ENCODE measurements at regions not wholly inside any gene's neighbourhood (a gene's known extent, or its start where the extent isn't known, plus 50 kb on each side); places are given as distances from the start of the nearest gene placed in this dataset.
"Not testable (repeated sequence)": the region's sequence is repeated elsewhere in the genome, so short reads cannot be mapped to it uniquely, and the experiment has no call there.

DNA sequence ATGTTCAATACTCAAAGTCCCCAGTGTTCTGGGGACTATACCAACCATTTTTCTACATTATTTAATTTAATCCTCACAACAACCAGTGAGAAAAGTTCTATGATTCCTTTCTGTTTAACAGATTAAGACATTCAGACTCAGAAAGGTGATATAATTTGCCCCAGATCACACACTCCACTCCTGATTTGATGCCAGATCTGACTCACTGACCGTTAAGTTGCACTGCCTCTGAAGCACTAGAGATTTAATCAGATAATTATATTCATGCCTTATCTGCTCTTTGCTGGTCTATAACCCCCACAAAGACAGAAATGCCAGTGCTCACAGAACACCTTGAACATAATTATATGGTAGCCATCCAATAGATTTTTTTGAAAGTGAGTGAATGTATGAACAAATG lies 501.0 kb downstream of the IGSF11 start:
- no peaks in the 10 kb centered on the region for H3K4me1 ChIP-seq (ENCODE audit: control insufficient read depth, insufficient read depth, low read length)
- no peak overlapping the region for H3K9ac ChIP-seq (ENCODE audit: low read length in 2 of 2)
- no peaks in the 10 kb centered on the region for H3K36me3 ChIP-seq (ENCODE audit: control insufficient read depth in 2 of 2, insufficient read depth in 2 of 2, low read length in 2 of 2)
- no peak overlapping the region for H3K4me3 ChIP-seq (ENCODE audit: low read length in 2 of 2)
- no peaks in the 10 kb centered on the region for H3K27me3 ChIP-seq (ENCODE audit: control insufficient read depth in 1 of 2, insufficient read depth in 2 of 2, low read length in 2 of 2)
- no peak overlapping the region for H3K27ac ChIP-seq (ENCODE audit: low read length)
- no peaks in the 10 kb centered on the region for H3K9me3 ChIP-seq (ENCODE audit: control insufficient read depth in 2 of 2, low read length in 2 of 2)

DNA sequence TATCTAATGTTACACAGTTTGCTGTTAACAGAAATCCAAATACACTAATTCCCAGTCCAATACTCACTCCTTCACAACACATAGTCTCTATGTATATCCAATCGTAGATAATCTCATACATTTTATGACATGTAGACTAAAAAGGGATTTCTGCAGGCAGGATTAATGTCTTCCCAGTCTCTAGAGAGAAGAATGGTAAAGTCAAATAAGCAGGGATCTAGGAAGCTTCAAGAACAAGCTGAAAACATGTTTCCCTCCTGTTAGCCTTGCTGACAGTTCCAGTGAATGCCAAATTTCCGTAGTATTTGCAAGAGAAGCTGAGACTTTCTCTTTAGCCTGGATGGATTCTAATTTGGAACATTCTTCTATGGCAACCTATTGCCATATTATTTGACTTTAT lies 500.1 kb downstream of the IGSF11 start:
- H3K4me3 ChIP-seq (ENCODE audit: low read length in 2 of 2): no peak overlapping the region

DNA sequence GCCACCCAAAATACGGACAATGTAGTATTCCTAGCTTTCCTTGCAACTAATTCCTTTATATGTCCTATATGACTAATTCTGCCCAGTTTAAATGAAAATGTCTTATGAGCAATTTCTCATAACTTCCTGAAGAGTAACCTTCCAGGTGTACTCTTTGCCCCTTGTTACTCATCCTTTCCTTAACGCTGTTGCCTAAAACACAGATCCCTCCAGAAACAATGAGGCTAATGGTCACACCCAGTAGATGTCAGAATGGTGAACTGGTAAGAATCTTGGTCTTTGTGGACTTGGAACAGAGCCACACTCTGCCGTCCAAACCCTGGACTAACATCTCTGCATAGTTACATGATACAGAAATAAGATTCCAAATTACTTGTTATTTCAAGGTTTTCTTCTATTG lies 497.9 kb downstream of the IGSF11 start:
- H3K27ac ChIP-seq (ENCODE audit: low read length): no peak overlapping the region
- no peaks in the 10 kb centered on the region for H3K27me3 ChIP-seq (ENCODE audit: control insufficient read depth in 1 of 2, insufficient read depth in 2 of 2, low read length in 2 of 2)
- H3K9ac ChIP-seq (ENCODE audit: low read length in 2 of 2): no peak overlapping the region
- H3K4me3 ChIP-seq (ENCODE audit: low read length in 2 of 2): no peak overlapping the region
- H3K36me3 ChIP-seq (ENCODE audit: control insufficient read depth in 2 of 2, insufficient read depth in 2 of 2, low read length in 2 of 2): no peaks in the 10 kb centered on the region
- H3K4me1 ChIP-seq (ENCODE audit: control insufficient read depth, insufficient read depth, low read length): no peaks in the 10 kb centered on the region
- H3K9me3 ChIP-seq (ENCODE audit: control insufficient read depth in 2 of 2, low read length in 2 of 2): no peaks in the 10 kb centered on the region

More for the DNA sequence above, 500.1 kb downstream of the IGSF11 start:
- H3K27ac ChIP-seq (ENCODE audit: low read length): no peak overlapping the region
- H3K36me3 ChIP-seq (ENCODE audit: control insufficient read depth in 2 of 2, insufficient read depth in 2 of 2, low read length in 2 of 2): no peaks in the 10 kb centered on the region
- H3K9me3 ChIP-seq (ENCODE audit: control insufficient read depth in 2 of 2, low read length in 2 of 2): no peaks in the 10 kb centered on the region
- no peak overlapping the region for H3K9ac ChIP-seq (ENCODE audit: low read length in 2 of 2)
- no peaks in the 10 kb centered on the region for H3K4me1 ChIP-seq (ENCODE audit: control insufficient read depth, insufficient read depth, low read length)
- no peaks in the 10 kb centered on the region for H3K27me3 ChIP-seq (ENCODE audit: control insufficient read depth in 1 of 2, insufficient read depth in 2 of 2, low read length in 2 of 2)

DNA sequence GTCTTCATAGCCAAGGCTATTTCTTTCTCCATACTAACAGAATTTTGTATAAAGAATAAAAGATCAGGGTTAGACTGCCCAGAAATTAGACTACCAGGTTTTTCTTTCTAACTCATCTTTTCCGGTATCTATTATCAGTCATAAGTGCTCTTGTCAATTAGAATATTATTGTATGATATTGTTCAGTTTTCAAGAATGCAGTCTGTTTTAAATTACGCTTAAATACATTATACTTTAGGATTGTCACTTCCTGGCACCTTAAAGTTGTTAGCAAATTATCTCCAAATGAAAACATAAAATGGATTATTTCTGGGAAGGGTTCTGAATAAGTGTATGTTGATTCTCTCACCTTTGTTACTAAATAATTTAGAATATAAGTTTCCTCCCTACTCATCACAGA lies 497.2 kb downstream of the IGSF11 start:
- Histone ChIP-seq H3K4me1 (ENCODE audit: control insufficient read depth, insufficient read depth, low read length) (no peaks in the 10 kb centered on the region), H3K4me3 (ENCODE audit: low read length in 2 of 2) (no peak overlapping the region), H3K36me3 (ENCODE audit: control insufficient read depth in 2 of 2, insufficient read depth in 2 of 2, low read length in 2 of 2) (no peaks in the 10 kb centered on the region), H3K9ac (ENCODE audit: low read length in 2 of 2) (no peak overlapping the region), H3K27me3 (ENCODE audit: control insufficient read depth in 1 of 2, insufficient read depth in 2 of 2, low read length in 2 of 2) (no peaks in the 10 kb centered on the region), H3K27ac (ENCODE audit: low read length) (no peak overlapping the region), H3K9me3 (ENCODE audit: control insufficient read depth in 2 of 2, low read length in 2 of 2) (no peaks in the 10 kb centered on the region)

DNA sequence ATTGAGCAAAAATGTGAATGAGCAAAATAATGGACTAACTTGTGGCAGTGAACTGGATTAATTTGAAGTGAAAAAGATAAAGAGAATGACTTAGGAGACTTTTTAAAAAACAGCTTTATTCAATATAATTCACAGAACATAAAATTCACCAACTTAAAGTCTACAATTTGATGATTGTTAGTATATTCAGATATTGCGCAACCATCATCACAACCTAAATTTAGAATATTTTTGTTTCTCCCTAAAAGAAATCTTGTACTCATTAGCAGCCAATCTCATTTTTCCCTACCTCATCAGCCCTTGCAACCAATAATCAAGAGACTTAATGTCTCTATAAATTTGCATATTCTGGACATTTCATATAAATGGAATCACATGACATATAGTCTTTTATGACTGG lies 496.5 kb downstream of the IGSF11 start:
- Histone ChIP-seq H3K36me3 (ENCODE audit: control insufficient read depth in 2 of 2, insufficient read depth in 2 of 2, low read length in 2 of 2) (no peaks in the 10 kb centered on the region), H3K27ac (ENCODE audit: low read length) (no peak overlapping the region), H3K4me3 (ENCODE audit: low read length in 2 of 2) (no peak overlapping the region), H3K9me3 (ENCODE audit: control insufficient read depth in 2 of 2, low read length in 2 of 2) (no peaks in the 10 kb centered on the region), H3K27me3 (ENCODE audit: control insufficient read depth in 1 of 2, insufficient read depth in 2 of 2, low read length in 2 of 2) (no peaks in the 10 kb centered on the region), H3K9ac (ENCODE audit: low read length in 2 of 2) (no peak overlapping the region), H3K4me1 (ENCODE audit: control insufficient read depth, insufficient read depth, low read length) (no peaks in the 10 kb centered on the region)

DNA sequence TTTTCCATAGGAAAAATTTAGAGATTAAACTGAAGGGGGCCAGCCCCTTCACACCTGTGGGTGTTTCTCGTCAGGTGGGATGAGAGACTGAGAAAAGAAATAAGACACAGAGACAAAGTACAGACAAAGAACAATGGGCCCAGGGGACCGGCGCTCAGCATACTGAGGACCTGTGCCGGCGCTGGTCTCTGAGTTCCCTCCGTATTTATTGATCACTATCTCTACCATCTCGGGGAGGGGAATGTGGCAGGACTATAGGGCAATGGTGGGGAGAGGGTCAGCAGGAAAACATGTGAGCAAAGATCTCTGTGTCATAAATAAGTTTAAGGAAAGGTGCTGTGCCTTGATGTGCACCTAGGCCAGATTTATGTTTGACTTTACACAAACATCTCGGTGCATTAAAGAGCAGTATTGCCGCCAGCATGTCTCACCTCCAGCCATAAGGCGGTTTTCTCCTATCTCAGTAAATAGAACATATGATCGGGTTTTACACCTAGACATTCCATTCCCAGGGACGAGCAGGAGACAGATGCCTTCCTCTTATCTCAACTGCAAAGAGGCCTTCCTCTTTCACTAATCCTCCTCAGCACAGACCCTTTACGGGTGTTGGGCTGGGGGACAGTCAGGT lies 494.7 kb downstream of the IGSF11 start:
- not testable (repeated sequence) for H3K9me3 ChIP-seq (ENCODE audit: control insufficient read depth in 2 of 2, low read length in 2 of 2); H3K9ac ChIP-seq (ENCODE audit: low read length in 2 of 2); H3K4me1 ChIP-seq (ENCODE audit: control insufficient read depth, insufficient read depth, low read length); H3K4me3 ChIP-seq (ENCODE audit: low read length in 2 of 2); H3K27ac ChIP-seq (ENCODE audit: low read length); H3K36me3 ChIP-seq (ENCODE audit: control insufficient read depth in 2 of 2, insufficient read depth in 2 of 2, low read length in 2 of 2); H3K27me3 ChIP-seq (ENCODE audit: control insufficient read depth in 1 of 2, insufficient read depth in 2 of 2, low read length in 2 of 2)

DNA sequence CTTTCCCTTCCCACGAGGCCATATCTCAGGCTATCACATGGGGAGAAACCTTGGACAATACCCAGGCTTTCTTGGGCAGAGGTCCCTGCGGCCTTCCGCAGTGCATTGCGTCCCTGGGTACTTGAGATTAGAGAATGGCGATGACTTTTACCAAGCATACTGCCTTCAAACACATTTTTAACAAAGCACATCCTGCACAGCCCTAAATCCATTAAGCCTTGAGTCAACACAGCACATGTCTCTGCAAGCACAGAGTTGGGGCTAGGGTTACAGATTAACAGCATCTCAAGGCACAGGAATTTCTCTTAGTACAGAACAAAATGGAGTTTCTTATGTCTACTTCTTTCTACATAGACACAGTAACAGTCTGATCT lies 494.2 kb downstream of the IGSF11 start:
- H3K9ac ChIP-seq (ENCODE audit: low read length in 2 of 2); H3K9me3 ChIP-seq (ENCODE audit: control insufficient read depth in 2 of 2, low read length in 2 of 2); H3K27me3 ChIP-seq (ENCODE audit: control insufficient read depth in 1 of 2, insufficient read depth in 2 of 2, low read length in 2 of 2); H3K4me3 ChIP-seq (ENCODE audit: low read length in 2 of 2); H3K4me1 ChIP-seq (ENCODE audit: control insufficient read depth, insufficient read depth, low read length); H3K36me3 ChIP-seq (ENCODE audit: control insufficient read depth in 2 of 2, insufficient read depth in 2 of 2, low read length in 2 of 2); H3K27ac ChIP-seq (ENCODE audit: low read length): not testable (repeated sequence)

DNA sequence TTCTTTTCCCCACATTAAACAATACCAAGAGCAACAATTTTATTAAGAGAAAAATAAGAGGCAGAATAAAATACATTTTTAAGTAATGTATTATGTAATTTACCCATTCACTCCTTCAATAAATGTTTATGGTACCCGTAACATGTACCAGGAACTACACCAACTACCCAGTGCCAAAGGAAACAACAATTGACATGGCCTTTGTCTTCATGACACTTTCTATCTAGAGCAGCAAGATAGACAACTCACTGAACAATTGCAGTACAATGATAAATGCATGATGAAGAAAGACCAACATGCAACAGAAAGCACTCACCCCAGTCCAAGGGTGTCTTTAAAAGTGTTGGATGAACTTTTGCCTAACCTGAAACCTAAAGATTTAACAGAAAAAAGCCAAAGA lies 493.8 kb downstream of the IGSF11 start:
- Histone ChIP-seq H3K4me1 (ENCODE audit: control insufficient read depth, insufficient read depth, low read length) (no peaks in the 10 kb centered on the region), H3K36me3 (ENCODE audit: control insufficient read depth in 2 of 2, insufficient read depth in 2 of 2, low read length in 2 of 2) (no peaks in the 10 kb centered on the region), H3K9me3 (ENCODE audit: control insufficient read depth in 2 of 2, low read length in 2 of 2) (no peaks in the 10 kb centered on the region), H3K9ac (ENCODE audit: low read length in 2 of 2) (no peak overlapping the region), H3K27ac (ENCODE audit: low read length) (no peak overlapping the region), H3K4me3 (ENCODE audit: low read length in 2 of 2) (no peak overlapping the region), H3K27me3 (ENCODE audit: control insufficient read depth in 1 of 2, insufficient read depth in 2 of 2, low read length in 2 of 2) (no peaks in the 10 kb centered on the region)

DNA sequence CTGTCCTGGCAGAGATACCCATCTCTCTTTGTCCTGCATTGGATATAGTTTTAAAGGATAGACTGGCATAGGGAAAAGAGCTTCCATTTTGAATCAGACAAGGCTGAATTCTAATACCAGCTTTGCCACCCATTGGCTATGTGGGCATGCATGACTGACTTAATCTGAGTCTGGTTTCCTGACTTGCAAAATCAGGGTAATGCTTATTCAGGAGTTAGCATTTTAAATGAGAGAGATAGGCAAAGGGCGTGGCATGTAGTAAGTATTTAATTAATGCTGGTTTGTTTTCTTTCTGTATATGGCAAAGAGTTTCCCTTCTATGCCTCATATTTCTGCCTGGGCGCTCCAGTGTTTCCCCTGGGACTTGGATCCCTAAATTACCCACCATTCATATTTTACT lies 492.9 kb downstream of the IGSF11 start:
- Histone ChIP-seq H3K36me3 (ENCODE audit: control insufficient read depth in 2 of 2, insufficient read depth in 2 of 2, low read length in 2 of 2) (no peaks in the 10 kb centered on the region), H3K9me3 (ENCODE audit: control insufficient read depth in 2 of 2, low read length in 2 of 2) (no peaks in the 10 kb centered on the region), H3K27ac (ENCODE audit: low read length) (no peak overlapping the region), H3K27me3 (ENCODE audit: control insufficient read depth in 1 of 2, insufficient read depth in 2 of 2, low read length in 2 of 2) (no peaks in the 10 kb centered on the region), H3K4me3 (ENCODE audit: low read length in 2 of 2) (no peak overlapping the region), H3K4me1 (ENCODE audit: control insufficient read depth, insufficient read depth, low read length) (no peaks in the 10 kb centered on the region), H3K9ac (ENCODE audit: low read length in 2 of 2) (no peak overlapping the region)

DNA sequence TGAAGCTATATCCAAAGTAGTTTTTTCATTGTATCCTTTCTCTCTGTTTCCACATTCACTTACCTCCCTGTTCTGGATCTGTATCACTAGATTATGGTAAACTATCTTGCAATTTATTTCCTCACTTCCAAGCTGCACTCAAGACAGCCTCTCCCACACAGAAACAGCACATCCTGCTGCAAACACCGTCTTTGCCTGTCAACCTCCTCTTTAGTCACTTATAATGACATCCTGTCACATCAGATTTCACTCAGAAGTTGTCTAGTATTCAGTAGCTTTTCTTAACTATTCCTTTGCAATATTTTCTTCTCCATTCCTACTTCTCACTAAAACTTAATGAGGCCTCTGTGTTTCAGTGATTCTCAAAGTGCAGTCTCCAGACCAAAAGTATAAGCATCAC lies 490.8 kb downstream of the IGSF11 start:
- no peaks in the 10 kb centered on the region for H3K4me1 ChIP-seq (ENCODE audit: control insufficient read depth, insufficient read depth, low read length)
- no peaks in the 10 kb centered on the region for H3K36me3 ChIP-seq (ENCODE audit: control insufficient read depth in 2 of 2, insufficient read depth in 2 of 2, low read length in 2 of 2)
- no peak overlapping the region for H3K9ac ChIP-seq (ENCODE audit: low read length in 2 of 2)
- H3K27ac ChIP-seq (ENCODE audit: low read length): no peak overlapping the region
- H3K4me3 ChIP-seq (ENCODE audit: low read length in 2 of 2): no peak overlapping the region
- H3K27me3 ChIP-seq (ENCODE audit: control insufficient read depth in 1 of 2, insufficient read depth in 2 of 2, low read length in 2 of 2): no peaks in the 10 kb centered on the region
- H3K9me3 ChIP-seq (ENCODE audit: control insufficient read depth in 2 of 2, low read length in 2 of 2): no peaks in the 10 kb centered on the region

DNA sequence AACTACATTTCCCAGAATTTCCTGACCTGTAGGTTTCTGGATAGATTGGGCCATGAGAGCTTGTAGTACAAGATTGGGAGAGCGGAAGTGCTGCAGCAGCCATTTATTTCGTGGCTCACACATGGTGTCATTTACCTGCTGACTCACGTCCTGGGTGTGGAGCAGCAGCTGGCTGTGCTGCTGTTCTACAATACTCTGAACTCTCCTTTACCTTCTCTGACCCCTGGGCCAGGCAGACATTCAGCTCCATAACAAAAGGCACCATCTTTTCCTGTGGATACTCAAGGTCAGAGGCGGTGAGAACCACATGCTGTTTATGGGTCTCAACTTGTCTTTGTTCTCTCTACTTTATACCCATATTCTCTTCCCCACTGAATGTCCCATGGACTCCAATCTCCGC lies 490.2 kb downstream of the IGSF11 start:
- Histone ChIP-seq H3K27me3 (ENCODE audit: control insufficient read depth in 1 of 2, insufficient read depth in 2 of 2, low read length in 2 of 2) (no peaks in the 10 kb centered on the region), H3K9me3 (ENCODE audit: control insufficient read depth in 2 of 2, low read length in 2 of 2) (no peaks in the 10 kb centered on the region), H3K36me3 (ENCODE audit: control insufficient read depth in 2 of 2, insufficient read depth in 2 of 2, low read length in 2 of 2) (no peaks in the 10 kb centered on the region), H3K4me1 (ENCODE audit: control insufficient read depth, insufficient read depth, low read length) (no peaks in the 10 kb centered on the region), H3K27ac (ENCODE audit: low read length) (no peak overlapping the region), H3K4me3 (ENCODE audit: low read length in 2 of 2) (no peak overlapping the region), H3K9ac (ENCODE audit: low read length in 2 of 2) (no peak overlapping the region)
